OCI-LY7 (cell line): ENCODE measurements at regions not wholly inside any gene's neighbourhood (a gene's known extent, or its start where the extent isn't known, plus 50 kb on each side); places are given as distances from the start of the nearest gene placed in this dataset.

Source experiments
- EZH2phosphoT487 ChIP-seq: fragments of 200-600 bp; sonication (generic); IDR thresholded peaks from 2 replicates; pipeline ENCODE4 v1.6.1; 2018; ENCODE audit warnings: low read depth, borderline replicate concordance, mild to moderate bottlenecking, mixed run types, antibody characterized with exemption, low read length, moderate library complexity, mixed read lengths
- TF ChIP-seq, protein P1 (sequence below): fragments of 200-600 bp; sonication (generic); conservative IDR thresholded peaks from 2 replicates; pipeline ENCODE4 v1.5.1; 2014; ENCODE audit warnings: mild to moderate bottlenecking, antibody characterized with exemption, low read length, moderate library complexity, mixed read lengths

DNA sequence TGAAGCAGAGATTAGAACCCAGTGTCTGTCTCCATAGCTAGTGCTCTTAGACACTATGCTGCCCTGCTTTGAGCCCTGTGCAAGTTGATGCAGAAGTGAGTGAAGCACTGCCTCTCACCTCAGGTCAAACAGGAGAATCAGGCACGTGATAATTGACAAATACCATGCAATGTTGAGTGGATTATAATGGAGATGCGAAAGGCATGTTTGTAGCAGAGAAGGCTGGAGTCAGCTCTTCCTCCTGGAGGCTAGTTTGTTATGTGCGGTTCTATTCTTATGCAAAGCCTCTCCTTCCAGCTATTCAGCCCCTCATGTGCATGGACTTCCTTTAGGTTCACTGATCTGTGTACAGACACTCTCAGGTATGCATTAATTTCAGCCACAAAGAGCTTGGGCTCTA, 108.5 kb downstream of the MANEA start:
- TF ChIP-seq, protein P1, sequence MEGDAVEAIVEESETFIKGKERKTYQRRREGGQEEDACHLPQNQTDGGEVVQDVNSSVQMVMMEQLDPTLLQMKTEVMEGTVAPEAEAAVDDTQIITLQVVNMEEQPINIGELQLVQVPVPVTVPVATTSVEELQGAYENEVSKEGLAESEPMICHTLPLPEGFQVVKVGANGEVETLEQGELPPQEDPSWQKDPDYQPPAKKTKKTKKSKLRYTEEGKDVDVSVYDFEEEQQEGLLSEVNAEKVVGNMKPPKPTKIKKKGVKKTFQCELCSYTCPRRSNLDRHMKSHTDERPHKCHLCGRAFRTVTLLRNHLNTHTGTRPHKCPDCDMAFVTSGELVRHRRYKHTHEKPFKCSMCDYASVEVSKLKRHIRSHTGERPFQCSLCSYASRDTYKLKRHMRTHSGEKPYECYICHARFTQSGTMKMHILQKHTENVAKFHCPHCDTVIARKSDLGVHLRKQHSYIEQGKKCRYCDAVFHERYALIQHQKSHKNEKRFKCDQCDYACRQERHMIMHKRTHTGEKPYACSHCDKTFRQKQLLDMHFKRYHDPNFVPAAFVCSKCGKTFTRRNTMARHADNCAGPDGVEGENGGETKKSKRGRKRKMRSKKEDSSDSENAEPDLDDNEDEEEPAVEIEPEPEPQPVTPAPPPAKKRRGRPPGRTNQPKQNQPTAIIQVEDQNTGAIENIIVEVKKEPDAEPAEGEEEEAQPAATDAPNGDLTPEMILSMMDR, result no peak
- no peak for TF ChIP-seq EZH2phosphoT487
